ENCODE measurements at regions not wholly inside any gene's neighbourhood (a gene's known extent, or its start where the extent isn't known, plus 50 kb on each side); places are given as distances from the start of the nearest gene placed in this dataset.
A peak's percentile ranks its signal among the peaks of the same experiment; 100 is the strongest.

GRCh38 chr1:222096883-222097282, 355.0 kb upstream of the DUSP10 start:
- no peak for DNase-seq (ENCODE audit: low read depth in 1 of 2, low spot score in 2 of 2)
- no peaks in the 10 kb centered on the region for H3K23me2 ChIP-seq (ENCODE audit: low read depth, low read length)
- H2BK12ac ChIP-seq (ENCODE audit: low read depth, low read length) = no peak overlapping the region; the same call in 1 of the 2 replicates
- no peak overlapping the region for H3K56ac ChIP-seq (replicated peaks; ENCODE audit: insufficient read length, low read depth, low read length)
- no peaks in the 10 kb centered on the region for H3K9me3 ChIP-seq (ENCODE audit: insufficient read depth in 2 of 2, low read depth in 1 of 2, low read length in 1 of 2)
- FAIRE-seq = no peak
- no peaks in the 10 kb centered on the region for H4K20me1 ChIP-seq (replicated peaks in 1 of 2; ENCODE audit: control insufficient read depth in 1 of 2, insufficient read depth in 2 of 2, low read length in 2 of 2)
- no peak overlapping the region for H2AK5ac ChIP-seq (ENCODE audit: low read depth, low read length)
- H3K14ac ChIP-seq (ENCODE audit: insufficient read length) = no peak overlapping the region
- no peak overlapping the region for H2AFZ ChIP-seq (ENCODE audit: low read length)
- H3K36me3 ChIP-seq (ENCODE audit: control insufficient read depth in 2 of 4, insufficient read depth in 4 of 4, low read length in 3 of 4) = no peaks in the 10 kb centered on the region
- H3K27ac ChIP-seq (ENCODE audit: low read depth, low read length) = no peak overlapping the region
- H3K23ac ChIP-seq (ENCODE audit: insufficient read length) = no peak overlapping the region
- no peak overlapping the region for H4K5ac ChIP-seq (ENCODE audit: insufficient read length, low read depth, low read length)
- no peaks in the 10 kb centered on the region for H3K27me3 ChIP-seq (replicated peaks in 1 of 4; ENCODE audit: control insufficient read depth in 3 of 4, extremely low read depth in 1 of 4, insufficient read depth in 3 of 4, low read length in 3 of 4)
- no peak overlapping the region for H3K4me3 ChIP-seq (ENCODE audit: extremely low read depth in 1 of 4, insufficient read depth in 2 of 4, low read depth in 3 of 4, low read length in 4 of 4)
- H2BK20ac ChIP-seq (ENCODE audit: low read length) = no peak overlapping the region
- H3K4me2 ChIP-seq (ENCODE audit: insufficient read depth in 1 of 2, low read depth in 2 of 2, low read length in 2 of 2) = no peak overlapping the region
- H3K79me1 ChIP-seq (ENCODE audit: low read depth, low read length) = no peaks in the 10 kb centered on the region
- CTCF ChIA-PET (ENCODE audit: partially characterized antibody) = interaction anchor here (0.7 to 4.5 kb wide), 28 partner anchors 9 to 641 kb away, joined by 3 to 48 read pairs (median 6); no protein-coding TSS in a partner anchor
- POLR2A ChIA-PET (ENCODE audit: partially characterized antibody) = interaction anchor here (0.9 kb wide), 1 partner anchor 9 kb away, joined by 3 read pairs; no protein-coding TSS in a partner anchor
- H3K9ac ChIP-seq (replicated peaks in 1 of 4; ENCODE audit: extremely low read depth in 1 of 4, low read depth in 3 of 4, low read length in 3 of 4) = no peak overlapping the region
- WGBS, 2 experiments (ENCODE audit: extremely low coverage in 1 of 2, insufficient coverage in 1 of 2, insufficient read length in 1 of 2, insufficient replicate concordance in 2 of 2, low coverage in 1 of 2, low lambda C conversion rate in 2 of 2, missing lambda C conversion rate in 1 of 2) = 100% methylated on average over 4 of the region's 4 CpGs; no CpG with 5 or more reads in 1 of the 2 experiments
- no peak overlapping the region for H3K18ac ChIP-seq (ENCODE audit: extremely low read depth, low read length)
- peaks cover 0 to 9% (median 8%) of the 10 kb centered on the region in 4 experiments; a peak in 2 of 7 replicates for H3K4me1 ChIP-seq (replicated peaks in 1 of 4; ENCODE audit: control insufficient read depth in 3 of 4, insufficient read depth in 4 of 4, low read length in 3 of 4)
- no peak overlapping the region for H2BK5ac ChIP-seq (ENCODE audit: low read depth, low read length)
- no peak overlapping the region for H4K91ac ChIP-seq (replicated peaks; ENCODE audit: insufficient read length, low read length)
- H2BK120ac ChIP-seq (replicated peaks; ENCODE audit: low read depth, low read length) = no peak overlapping the region
- no peak overlapping the region for H4K8ac ChIP-seq (ENCODE audit: extremely low read depth, insufficient read depth, low read length)
- no peaks in the 10 kb centered on the region for H3K79me2 ChIP-seq (ENCODE audit: control insufficient read depth in 1 of 2, insufficient read depth in 2 of 2, low read length in 2 of 2)
- no peak overlapping the region for H3K4ac ChIP-seq (replicated peaks; ENCODE audit: insufficient read length, low read depth, low read length)
- H2BK15ac ChIP-seq (ENCODE audit: low read length) = peak overlapping the region; percentile 34
- TF ChIP-seq GTF2F1 (IDR thresholded peaks at IDR 0.05; ENCODE audit: borderline replicate concordance, low read depth, low read length) = no peak
- no peak for TF ChIP-seq CTBP2 (IDR thresholded peaks at IDR 0.05; ENCODE audit: borderline replicate concordance, insufficient read depth, insufficient read length, low read length)
- TF ChIP-seq SRF (IDR thresholded peaks at IDR 0.05; ENCODE audit: low read depth, low read length) = no peak
- no peak for TF ChIP-seq CEBPB (IDR thresholded peaks at IDR 0.05; ENCODE audit: low read depth, low read length)
- no peak for TF ChIP-seq CHD1 (IDR thresholded peaks at IDR 0.05; ENCODE audit: low read depth, low read length)

Data from H1 (cell line).